GM20000 (cell line): ENCODE measurements at regions not wholly inside any gene's neighbourhood (a gene's known extent, or its start where the extent isn't known, plus 50 kb on each side); places are given as distances from the start of the nearest gene placed in this dataset.

Source experiments
- DNase-seq: peaks from one replicate; pipeline ENCODE4 v3.0.0; 2012; ENCODE audit warnings: low spot score
- CTCF ChIP-seq: IDR thresholded peaks from 2 replicates; pipeline ENCODE4 v1.5.1; 2012; ENCODE audit warnings: mild to moderate bottlenecking, control low read depth; ENCODE audit errors: extremely low read depth, missing control alignments

- TF ChIP-seq CTCF: no peak
- DNase-seq: no peak
Observed at GRCh38 chr17:77893144-77894044, 65.1 kb upstream of the TNRC6C start.

- no peak for TF ChIP-seq CTCF
- DNase-seq: no peak
Observed at GRCh38 chr17:77894126-77894956, 64.2 kb upstream of the TNRC6C start.

GRCh38 chr17:77897741-77898301, 60.7 kb upstream of the TNRC6C start:
- no peak for TF ChIP-seq CTCF
- DNase-seq: no peak

- TF ChIP-seq CTCF: no peak
- no peak for DNase-seq
Observed at GRCh38 chr17:77898521-77899434, 59.7 kb upstream of the TNRC6C start.

GRCh38 chr17:77899498-77899897, 59.0 kb upstream of the TNRC6C start:
- TF ChIP-seq CTCF: no peak
- DNase-seq: no peak

- no peak for TF ChIP-seq CTCF
- DNase-seq: no peak
Observed at GRCh38 chr17:77901481-77901880, 57.0 kb upstream of the TNRC6C start.
